Activated CD8-positive, alpha-beta memory T cell treated with anti-CD3 and anti-CD28 coated beads, Interleukin-2, amount 10 ng/mL, durations not matched to agents 7 days and 5 days (primary cell): ENCODE measurements at regions not wholly inside any gene's neighbourhood (a gene's known extent, or its start where the extent isn't known, plus 50 kb on each side); places are given as distances from the start of the nearest gene placed in this dataset.
"Not testable (repeated sequence)": the region's sequence is repeated elsewhere in the genome, so short reads cannot be mapped to it uniquely, and the experiment has no call there.

ENCODE experiments used
- ATAC-seq: fragments of 150-1000 bp; cut with Tn5 transposase; one replicate; pipeline ENCODE4 v1.10.0; 2021; ENCODE audit warnings: moderate library complexity
- CTCF ChIA-PET: fragments of 350-600 bp; sonication (Branson Sonifier 250); formaldehyde crosslinking; loops from one replicate; lab custom pipeline; 2021; ENCODE audit warnings: antibody characterized with exemption; lab: Charles Lee
- DNase-seq: peaks from one replicate; pipeline ENCODE4 v3.0.0-alpha.2; 2020
- H3K27ac Mint-ChIP-seq: one replicate; pipeline ENCODE4 v1.8.0; 2021; ENCODE audit warnings: mild to moderate bottlenecking, mixed read lengths
- H3K27me3 Mint-ChIP-seq: one replicate; pipeline ENCODE4 v1.8.0; 2021; ENCODE audit warnings: mixed read lengths
- H3K36me3 Mint-ChIP-seq: one replicate; pipeline ENCODE4 v1.8.0; 2021; ENCODE audit warnings: mild to moderate bottlenecking, mixed read lengths
- H3K4me1 Mint-ChIP-seq: one replicate; pipeline ENCODE4 v1.8.0; 2021; ENCODE audit warnings: mixed read lengths
- H3K4me3 Mint-ChIP-seq: one replicate; pipeline ENCODE4 v1.8.0; 2021; ENCODE audit warnings: mild to moderate bottlenecking, moderate library complexity, mixed read lengths
- H3K9me3 Mint-ChIP-seq: one replicate; pipeline ENCODE4 v1.8.0; 2022; ENCODE audit warnings: low read depth, mixed read lengths

GRCh38 chr22:44571566-44572413 lies 73.8 kb upstream of the RTL6 start:
- Mint-ChIP-seq H3K27me3 (peaks cover 19% of the 10 kb centered on the region), H3K27ac (no peak overlapping the region)
- CTCF ChIA-PET, result no interaction called here

GRCh38 chr22:44570476-44571445 lies 72.7 kb upstream of the RTL6 start:
- CTCF ChIA-PET, result interaction anchor here (1.5 kb wide), 1 partner anchor 12 kb away, joined by 3 read pairs; no protein-coding TSS in a partner anchor

More at GRCh38 chr22:44571566-44572413, 73.8 kb upstream of the RTL6 start:
- Mint-ChIP-seq H3K4me1 (no peaks in the 10 kb centered on the region), H3K9me3 (no peaks in the 10 kb centered on the region), H3K36me3 (no peaks in the 10 kb centered on the region), H3K4me3 (no peak overlapping the region)
- ATAC-seq (no peak), DNase-seq (peak; percentile 18)

GRCh38 chr22:44569561-44569991 lies 71.5 kb upstream of the RTL6 start:
- no peak for ATAC-seq
- DNase-seq, result peak; percentile 18
- Mint-ChIP-seq H3K27ac (no peak overlapping the region), H3K4me1 (no peaks in the 10 kb centered on the region), H3K36me3 (no peaks in the 10 kb centered on the region), H3K9me3 (no peaks in the 10 kb centered on the region), H3K4me3 (no peak overlapping the region), H3K27me3 (peaks cover 25% of the 10 kb centered on the region)
- CTCF ChIA-PET, result interaction anchor here (0.5 to 1.5 kb wide), 2 partner anchors 11 to 596 kb away, joined by 3 read pairs; no protein-coding TSS in a partner anchor

More at GRCh38 chr22:44570476-44571445, 72.7 kb upstream of the RTL6 start:
- ATAC-seq, result no peak
- Mint-ChIP-seq H3K9me3 (no peaks in the 10 kb centered on the region), H3K27me3 (peaks cover 21% of the 10 kb centered on the region), H3K27ac (no peak overlapping the region), H3K36me3 (no peaks in the 10 kb centered on the region), H3K4me1 (no peaks in the 10 kb centered on the region), H3K4me3 (no peak overlapping the region)
- DNase-seq, result peak; percentile 29

GRCh38 chr22:44567846-44568493 lies 69.9 kb upstream of the RTL6 start:
- no peak for ATAC-seq
- Mint-ChIP-seq H3K27ac (no peak overlapping the region), H3K4me1 (no peaks in the 10 kb centered on the region), H3K36me3 (peaks cover 2% of the 10 kb centered on the region), H3K27me3 (peaks cover 26% of the 10 kb centered on the region), H3K9me3 (peaks cover 5% of the 10 kb centered on the region), H3K4me3 (no peak overlapping the region)
- CTCF ChIA-PET, result interaction anchor here (0.7 to 2.8 kb wide), 11 partner anchors 11 to 685 kb away, joined by 3 to 14 read pairs (median 3); no protein-coding TSS in a partner anchor
- peak; percentile 62 for DNase-seq

GRCh38 chr22:44567378-44567841 lies 69.4 kb upstream of the RTL6 start:
- H3K9me3 Mint-ChIP-seq, H3K36me3 Mint-ChIP-seq: not testable (repeated sequence)
- H3K27me3 Mint-ChIP-seq, result peaks cover 26% of the 10 kb centered on the region

GRCh38 chr22:44566911-44567310 lies 68.9 kb upstream of the RTL6 start:
- Mint-ChIP-seq H3K4me3 (no peak overlapping the region), H3K27ac (no peak overlapping the region), H3K36me3 (peaks cover 2% of the 10 kb centered on the region), H3K4me1 (no peaks in the 10 kb centered on the region), H3K27me3 (peaks cover 28% of the 10 kb centered on the region), H3K9me3 (peaks cover 5% of the 10 kb centered on the region)
- CTCF ChIA-PET, result interaction anchor here (1.0 to 2.8 kb wide), 3 partner anchors 23 to 574 kb away, joined by 4 to 14 read pairs (median 10); no protein-coding TSS in a partner anchor
- DNase-seq, result peak; percentile 26
- ATAC-seq, result no peak

More at GRCh38 chr22:44567378-44567841, 69.4 kb upstream of the RTL6 start:
- DNase-seq, result peak; percentile 31
- ATAC-seq, H3K4me3 Mint-ChIP-seq, H3K4me1 Mint-ChIP-seq, H3K27ac Mint-ChIP-seq: not testable (repeated sequence)
- CTCF ChIA-PET, result interaction anchor here (0.7 to 2.8 kb wide), 11 partner anchors 10 to 684 kb away, joined by 3 to 14 read pairs (median 3); no protein-coding TSS in a partner anchor

- ATAC-seq, H3K4me3 Mint-ChIP-seq: not testable (repeated sequence)
These were observed 64.6 kb upstream of the RTL6 start for GRCh38 chr22:44562651-44563050.

GRCh38 chr22:44561139-44561840 lies 63.3 kb upstream of the RTL6 start:
- ATAC-seq (no peak), DNase-seq (peak; percentile 1)
- no peaks in the 10 kb centered on the region for H3K4me1 Mint-ChIP-seq
- CTCF ChIA-PET, result interaction anchor here (1.3 kb wide), 1 partner anchor 11 kb away, joined by 3 read pairs; no protein-coding TSS in a partner anchor
- H3K27ac Mint-ChIP-seq, result no peak overlapping the region
- H3K36me3 Mint-ChIP-seq, result peaks cover 2% of the 10 kb centered on the region
- H3K4me3 Mint-ChIP-seq, result no peak overlapping the region
- peaks cover 37% of the 10 kb centered on the region for H3K27me3 Mint-ChIP-seq
- peaks cover 5% of the 10 kb centered on the region for H3K9me3 Mint-ChIP-seq

More at GRCh38 chr22:44562651-44563050, 64.6 kb upstream of the RTL6 start:
- H3K27me3 Mint-ChIP-seq, result peaks cover 29% of the 10 kb centered on the region
- H3K36me3 Mint-ChIP-seq, H3K4me1 Mint-ChIP-seq, CTCF ChIA-PET, DNase-seq, H3K9me3 Mint-ChIP-seq, H3K27ac Mint-ChIP-seq: not testable (repeated sequence)

GRCh38 chr22:44558671-44559070 lies 60.6 kb upstream of the RTL6 start:
- not testable (repeated sequence) for H3K27ac Mint-ChIP-seq, H3K9me3 Mint-ChIP-seq, H3K4me1 Mint-ChIP-seq, H3K4me3 Mint-ChIP-seq, DNase-seq, ATAC-seq, H3K36me3 Mint-ChIP-seq
- CTCF ChIA-PET, result interaction anchor here (1.0 to 1.2 kb wide), 2 partner anchors 11 to 12 kb away, joined by 3 read pairs; no protein-coding TSS in a partner anchor
- peaks cover 44% of the 10 kb centered on the region for H3K27me3 Mint-ChIP-seq

GRCh38 chr22:44557872-44558271 lies 59.8 kb upstream of the RTL6 start:
- H3K4me1 Mint-ChIP-seq, DNase-seq, H3K4me3 Mint-ChIP-seq, H3K27ac Mint-ChIP-seq, H3K9me3 Mint-ChIP-seq, ATAC-seq, H3K36me3 Mint-ChIP-seq: not testable (repeated sequence)
- peaks cover 43% of the 10 kb centered on the region for H3K27me3 Mint-ChIP-seq
- CTCF ChIA-PET, result interaction anchor here (1.0 to 1.2 kb wide), 3 partner anchors 10 to 12 kb away, joined by 3 to 4 read pairs (median 3); no protein-coding TSS in a partner anchor

GRCh38 chr22:44557064-44557748 lies 59.2 kb upstream of the RTL6 start:
- Mint-ChIP-seq H3K27me3 (peaks cover 43% of the 10 kb centered on the region), H3K36me3 (no peaks in the 10 kb centered on the region), H3K4me3 (no peak overlapping the region), H3K27ac (no peak overlapping the region), H3K9me3 (no peaks in the 10 kb centered on the region), H3K4me1 (no peaks in the 10 kb centered on the region)
- DNase-seq (no peak), ATAC-seq (no peak)
- CTCF ChIA-PET, result interaction anchor here (1.2 kb wide), 2 partner anchors 11 kb away, joined by 3 to 4 read pairs; no protein-coding TSS in a partner anchor
